Right lobe of liver (tissue), 4 donors: ENCODE measurements at regions not wholly inside any gene's neighbourhood (a gene's known extent, or its start where the extent isn't known, plus 50 kb on each side); places are given as distances from the start of the nearest gene placed in this dataset.

Experiments
- CTCF ChIP-seq, 4 donors: fragments of 200-600 bp in 3 of 4; fragments of 450-650 bp in 1 of 4; IDR thresholded peaks; one replicate each; pipeline versions ENCODE4 v1.5.1 to v1.8.0; 2016 to 2022; ENCODE audit warnings: antibody characterized with exemption in 4 of 4, mild to moderate bottlenecking in 2 of 4
- POLR2A ChIP-seq: fragments of 450-650 bp; IDR thresholded peaks from one replicate; pipeline ENCODE4 v1.6.1; 2017; ENCODE audit warnings: antibody characterized with exemption, mild to moderate bottlenecking
- donor health status: DM: no; HTN: no; CAD: no.
- donor health status: DM: no; HTN: no; CAD: no.
- donor health status: DM: no; HTN: yes; CAD: no.

GRCh38 chr6:170201361-170201760 lies 89.5 kb downstream of the DLL1 start:
- TF ChIP-seq CTCF (IDR thresholded peaks at IDR 0.05) = no peak
- no peak for TF ChIP-seq POLR2A
